HEK293T (cell line): ENCODE measurements at regions not wholly inside any gene's neighbourhood (a gene's known extent, or its start where the extent isn't known, plus 50 kb on each side); places are given as distances from the start of the nearest gene placed in this dataset.

Source experiments
- CTCF ChIA-PET: fragments of 350-600 bp; formaldehyde crosslinking; extraction: SDS; loops from one replicate; lab custom pipeline; 2021; ENCODE audit warnings: antibody characterized with exemption, inconsistent platforms; lab: Yijun Ruan, JAX
- POLR2A ChIA-PET: fragments of 350-600 bp; formaldehyde crosslinking; extraction: SDS; loops from one replicate; lab custom pipeline; 2020; ENCODE audit warnings: antibody characterized with exemption, inconsistent platforms; lab: Yijun Ruan, JAX
- DNase-seq: peaks from one replicate; pipeline ENCODE4 v3.0.0; 2012; ENCODE audit warnings: mixed read lengths; ENCODE audit errors: extremely low spot score
- BHLHE40 ChIP-seq: fragments of 450-650 bp; IDR thresholded peaks from 2 replicates; pipeline ENCODE4 v1.6.1; 2016; ENCODE audit warnings: mild to moderate bottlenecking, moderate library complexity, borderline replicate concordance
- CTBP1 ChIP-seq: fragments of 450-650 bp; IDR thresholded peaks from 2 replicates; pipeline ENCODE4 v1.6.1; 2016; ENCODE audit warnings: borderline replicate concordance
- FOXK2 ChIP-seq: fragments of 450-650 bp; IDR thresholded peaks from 2 replicates; pipeline ENCODE4 v1.6.1; 2016; ENCODE audit warnings: mild to moderate bottlenecking
- HDGF ChIP-seq: fragments of 450-650 bp; IDR thresholded peaks from 2 replicates; pipeline ENCODE4 v1.6.1; 2017; ENCODE audit warnings: antibody characterized with exemption, borderline replicate concordance
- L3MBTL2 ChIP-seq: fragments of 450-650 bp; conservative IDR thresholded peaks from 2 replicates; pipeline ENCODE4 v1.6.1; 2016; ENCODE audit warnings: mild to moderate bottlenecking
- NFRKB ChIP-seq: fragments of 450-650 bp; IDR thresholded peaks from 2 replicates; pipeline ENCODE4 v1.6.1; 2016; ENCODE audit warnings: mild to moderate bottlenecking, moderate library complexity
- PKNOX1 ChIP-seq: fragments of 450-650 bp; IDR thresholded peaks from 2 replicates; pipeline ENCODE4 v1.6.1; 2016

- no peak for TF ChIP-seq L3MBTL2
- no peak for DNase-seq
- ChIA-PET POLR2A (no interaction called here), CTCF (no interaction called here)
These were observed 68.2 kb upstream of the SMC2 start for GRCh38 chr9:104025945-104026344.

GRCh38 chr9:104027295-104027694 is 66.8 kb upstream of the SMC2 start:
- no peak for DNase-seq
- ChIA-PET POLR2A (no interaction called here), CTCF (interaction anchor here (0.6 kb wide), 1 partner anchor 199 kb away, joined by 3 read pairs; no protein-coding TSS in a partner anchor)

GRCh38 chr9:104028827-104029226 is 65.3 kb upstream of the SMC2 start:
- no peak for DNase-seq
- ChIA-PET POLR2A (no interaction called here), CTCF (no interaction called here)
- no peak for TF ChIP-seq NFRKB
- TF ChIP-seq HDGF, result no peak
- TF ChIP-seq CTBP1, result no peak
- no peak for TF ChIP-seq FOXK2

More at GRCh38 chr9:104027295-104027694, 66.8 kb upstream of the SMC2 start:
- TF ChIP-seq PKNOX1 (no peak), HDGF (no peak), BHLHE40 (no peak)
